Uterus (tissue), 2 donors: ENCODE measurements at regions not wholly inside any gene's neighbourhood (a gene's known extent, or its start where the extent isn't known, plus 50 kb on each side); places are given as distances from the start of the nearest gene placed in this dataset.

ENCODE experiments used
- POLR2A ChIP-seq, 2 donors: fragments of 450-650 bp; IDR thresholded peaks; one replicate each; pipeline ENCODE4 v1.6.1; 2016; ENCODE audit warnings: antibody characterized with exemption in 2 of 2, mild to moderate bottlenecking in 1 of 2, moderate library complexity in 1 of 2
- TF ChIP-seq, protein P1 (sequence below), 4 experiments: fragments of 200-600 bp in 2 of 4; fragments of 450-650 bp in 2 of 4; sonication (generic) in 2 of 4; IDR thresholded peaks; one replicate each; pipeline ENCODE4 v1.5.1; 2016 to 2019; ENCODE audit warnings: antibody characterized with exemption in 4 of 4, mild to moderate bottlenecking in 2 of 4, moderate library complexity in 1 of 4

DNA sequence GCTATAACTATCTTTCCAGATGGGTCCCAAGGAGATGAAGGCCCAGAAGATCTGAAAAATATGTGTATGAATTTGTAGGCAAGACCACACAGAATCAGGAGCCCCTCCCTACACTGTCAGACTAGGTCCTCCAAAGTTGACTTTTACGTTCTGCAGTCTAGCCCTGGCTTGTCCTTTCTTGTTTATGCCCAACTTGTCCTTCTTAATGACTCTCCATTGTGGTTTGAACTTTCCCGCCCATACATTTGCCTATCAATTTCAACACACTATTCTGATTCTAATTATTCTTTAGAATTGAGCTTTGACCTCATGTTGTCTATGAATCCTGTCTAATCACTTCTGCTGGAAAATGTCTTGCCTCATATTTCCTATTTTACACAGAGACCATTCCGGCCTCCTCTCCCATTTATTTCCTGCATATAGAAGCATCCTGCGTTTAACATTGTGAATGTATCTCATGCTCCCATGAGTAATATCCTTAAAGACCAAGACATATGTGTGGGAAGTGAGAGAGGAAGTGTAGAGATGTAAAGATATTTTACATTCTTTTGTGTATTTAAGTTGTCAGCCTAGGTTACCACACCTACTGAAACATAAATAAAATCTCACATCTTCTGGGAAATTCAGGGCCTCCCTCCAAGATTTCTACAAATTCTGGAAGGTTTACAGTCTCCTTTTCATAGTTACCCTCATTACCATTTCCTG, 348.3 kb downstream of the BCKDHB start:
- TF ChIP-seq, protein P1, sequence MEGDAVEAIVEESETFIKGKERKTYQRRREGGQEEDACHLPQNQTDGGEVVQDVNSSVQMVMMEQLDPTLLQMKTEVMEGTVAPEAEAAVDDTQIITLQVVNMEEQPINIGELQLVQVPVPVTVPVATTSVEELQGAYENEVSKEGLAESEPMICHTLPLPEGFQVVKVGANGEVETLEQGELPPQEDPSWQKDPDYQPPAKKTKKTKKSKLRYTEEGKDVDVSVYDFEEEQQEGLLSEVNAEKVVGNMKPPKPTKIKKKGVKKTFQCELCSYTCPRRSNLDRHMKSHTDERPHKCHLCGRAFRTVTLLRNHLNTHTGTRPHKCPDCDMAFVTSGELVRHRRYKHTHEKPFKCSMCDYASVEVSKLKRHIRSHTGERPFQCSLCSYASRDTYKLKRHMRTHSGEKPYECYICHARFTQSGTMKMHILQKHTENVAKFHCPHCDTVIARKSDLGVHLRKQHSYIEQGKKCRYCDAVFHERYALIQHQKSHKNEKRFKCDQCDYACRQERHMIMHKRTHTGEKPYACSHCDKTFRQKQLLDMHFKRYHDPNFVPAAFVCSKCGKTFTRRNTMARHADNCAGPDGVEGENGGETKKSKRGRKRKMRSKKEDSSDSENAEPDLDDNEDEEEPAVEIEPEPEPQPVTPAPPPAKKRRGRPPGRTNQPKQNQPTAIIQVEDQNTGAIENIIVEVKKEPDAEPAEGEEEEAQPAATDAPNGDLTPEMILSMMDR (IDR thresholded peaks at IDR 0.05), result no peak
- no peak for TF ChIP-seq POLR2A (IDR thresholded peaks at IDR 0.05)
